ENCODE measurements at regions not wholly inside any gene's neighbourhood (a gene's known extent, or its start where the extent isn't known, plus 50 kb on each side); places are given as distances from the start of the nearest gene placed in this dataset.
"Not testable (repeated sequence)": the region's sequence is repeated elsewhere in the genome, so short reads cannot be mapped to it uniquely, and the experiment has no call there.

- no peak for DNase-seq
Observed at GRCh38 chr3:88703501-88704059, 403.8 kb upstream of the EPHA3 start.

GRCh38 chr3:88704338-88704737 lies 403.1 kb upstream of the EPHA3 start:
- DNase-seq: no peak

GRCh38 chr3:88707837-88708236 lies 399.6 kb upstream of the EPHA3 start:
- no peak for DNase-seq

GRCh38 chr3:88712552-88712951 lies 394.9 kb upstream of the EPHA3 start:
- no peak for DNase-seq

- DNase-seq: no peak
Observed at GRCh38 chr3:88713233-88713691, 394.2 kb upstream of the EPHA3 start.

GRCh38 chr3:88725440-88726165 lies 381.8 kb upstream of the EPHA3 start:
- DNase-seq: no peak

- no peak for DNase-seq
Observed at GRCh38 chr3:88732186-88732585, 375.2 kb upstream of the EPHA3 start.

GRCh38 chr3:88742106-88742505 lies 365.3 kb upstream of the EPHA3 start:
- DNase-seq: no peak

- no peak for DNase-seq
Observed at GRCh38 chr3:88742674-88743507, 364.5 kb upstream of the EPHA3 start.

GRCh38 chr3:88744896-88745295 lies 362.5 kb upstream of the EPHA3 start:
- DNase-seq: no peak

- DNase-seq: not testable (repeated sequence)
Observed at GRCh38 chr3:88747145-88747544, 360.3 kb upstream of the EPHA3 start.

- no peak for DNase-seq
Observed at GRCh38 chr3:88758676-88759075, 348.7 kb upstream of the EPHA3 start.

- no peak for DNase-seq
Observed at GRCh38 chr3:88767746-88768145, 339.7 kb upstream of the EPHA3 start.

GRCh38 chr3:88773766-88774165 lies 333.7 kb upstream of the EPHA3 start:
- no peak for DNase-seq

GRCh38 chr3:88775026-88775690 lies 332.3 kb upstream of the EPHA3 start:
- no peak for DNase-seq

- no peak for DNase-seq
Observed at GRCh38 chr3:88779482-88779881, 327.9 kb upstream of the EPHA3 start.

- DNase-seq: no peak
Observed at GRCh38 chr3:88784925-88785324, 322.5 kb upstream of the EPHA3 start.

GRCh38 chr3:88785841-88786240 lies 321.6 kb upstream of the EPHA3 start:
- DNase-seq: no peak

GRCh38 chr3:88795503-88795902 lies 311.9 kb upstream of the EPHA3 start:
- DNase-seq: no peak

GRCh38 chr3:88807491-88808105 lies 299.8 kb upstream of the EPHA3 start:
- DNase-seq: no peak

- DNase-seq: no peak
Observed at GRCh38 chr3:88809993-88810392, 297.4 kb upstream of the EPHA3 start.

- DNase-seq: no peak
Observed at GRCh38 chr3:88810455-88810854, 297.0 kb upstream of the EPHA3 start.

- DNase-seq: no peak
Observed at GRCh38 chr3:88811096-88811495, 296.3 kb upstream of the EPHA3 start.

All from retina (tissue), 1 donor.